Stimulated activated CD8-positive, alpha-beta memory T cell treated with anti-CD3 and anti-CD28 coated beads, Interleukin-4, amount 100 ng/mL, for 4 hours (primary cell): ENCODE measurements at regions not wholly inside any gene's neighbourhood (a gene's known extent, or its start where the extent isn't known, plus 50 kb on each side); places are given as distances from the start of the nearest gene placed in this dataset.
"Not testable (repeated sequence)": the region's sequence is repeated elsewhere in the genome, so short reads cannot be mapped to it uniquely, and the experiment has no call there.

Source experiments
- DNase-seq, 2 donors: peaks; one replicate each; pipeline ENCODE4 v3.0.0-alpha.2; 2020; ENCODE audit warnings: low read depth in 2 of 2, low spot score in 1 of 2

GRCh38 chr10:45056806-45057205 lies 56.1 kb downstream of the ZNF22 start:
- not testable (repeated sequence) for DNase-seq

GRCh38 chr10:45058580-45058979 lies 57.9 kb downstream of the ZNF22 start:
- no peak for DNase-seq

- DNase-seq = no peak
These were observed 58.4 kb downstream of the ZNF22 start for GRCh38 chr10:45058992-45059561.

- no peak for DNase-seq
These were observed 58.9 kb downstream of the ZNF22 start for GRCh38 chr10:45059632-45060031.

GRCh38 chr10:45061982-45062381 lies 61.3 kb downstream of the ZNF22 start:
- no peak for DNase-seq

GRCh38 chr10:45063591-45064231 lies 63.0 kb downstream of the ZNF22 start:
- DNase-seq = no peak

- no peak for DNase-seq
These were observed 64.3 kb downstream of the ZNF22 start for GRCh38 chr10:45064998-45065397.

- no peak for DNase-seq
These were observed 70.5 kb downstream of the ZNF22 start for GRCh38 chr10:45071043-45071813.

GRCh38 chr10:45075216-45075615 lies 74.5 kb downstream of the ZNF22 start:
- no peak for DNase-seq

- DNase-seq = no peak
These were observed 75.2 kb downstream of the ZNF22 start for GRCh38 chr10:45075826-45076380.

GRCh38 chr10:45076891-45077290 lies 76.2 kb downstream of the ZNF22 start:
- no peak for DNase-seq

- no peak for DNase-seq
These were observed 79.6 kb downstream of the ZNF22 start for GRCh38 chr10:45080331-45080730.

GRCh38 chr10:45082176-45082575 lies 81.5 kb downstream of the ZNF22 start:
- no peak for DNase-seq

- no peak for DNase-seq
These were observed 91.2 kb downstream of the ZNF22 start for GRCh38 chr10:45091968-45092367.

GRCh38 chr10:45093945-45094344 lies 93.2 kb downstream of the ZNF22 start:
- no peak for DNase-seq

GRCh38 chr10:45095286-45095685 lies 94.6 kb downstream of the ZNF22 start:
- no peak for DNase-seq

- DNase-seq = no peak
These were observed 95.3 kb downstream of the ZNF22 start for GRCh38 chr10:45096001-45096400.

GRCh38 chr10:45100429-45100828 lies 99.7 kb downstream of the ZNF22 start:
- no peak for DNase-seq

- DNase-seq = no peak
These were observed 104.0 kb downstream of the ZNF22 start for GRCh38 chr10:45104674-45105073.

GRCh38 chr10:45105309-45105708 lies 104.6 kb downstream of the ZNF22 start:
- DNase-seq = not testable (repeated sequence)

GRCh38 chr10:45106236-45106856 lies 105.6 kb downstream of the ZNF22 start:
- no peak for DNase-seq

- no peak for DNase-seq
These were observed 110.8 kb downstream of the ZNF22 start for GRCh38 chr10:45111509-45111908.
